HEK293T (cell line): ENCODE measurements at regions not wholly inside any gene's neighbourhood (a gene's known extent, or its start where the extent isn't known, plus 50 kb on each side); places are given as distances from the start of the nearest gene placed in this dataset.
"Not testable (repeated sequence)": the region's sequence is repeated elsewhere in the genome, so short reads cannot be mapped to it uniquely, and the experiment has no call there.

Experiments used
- CTCF ChIA-PET: fragments of 350-600 bp; formaldehyde crosslinking; extraction: SDS; loops from one replicate; lab custom pipeline; 2021; ENCODE audit warnings: antibody characterized with exemption, inconsistent platforms; lab: Yijun Ruan, JAX
- POLR2A ChIA-PET: fragments of 350-600 bp; formaldehyde crosslinking; extraction: SDS; loops from one replicate; lab custom pipeline; 2020; ENCODE audit warnings: antibody characterized with exemption, inconsistent platforms; lab: Yijun Ruan, JAX
- DNase-seq: peaks from one replicate; pipeline ENCODE4 v3.0.0; 2012; ENCODE audit warnings: mixed read lengths; ENCODE audit errors: extremely low spot score
- ARNT ChIP-seq: fragments of 450-650 bp; IDR thresholded peaks from 2 replicates; pipeline ENCODE4 v1.6.1; 2017; ENCODE audit warnings: mild to moderate bottlenecking
- BHLHE40 ChIP-seq: fragments of 450-650 bp; IDR thresholded peaks from 2 replicates; pipeline ENCODE4 v1.6.1; 2016; ENCODE audit warnings: mild to moderate bottlenecking, moderate library complexity, borderline replicate concordance
- CTBP1 ChIP-seq: fragments of 450-650 bp; IDR thresholded peaks from 2 replicates; pipeline ENCODE4 v1.6.1; 2016; ENCODE audit warnings: borderline replicate concordance
- ELF4 ChIP-seq: fragments of 450-650 bp; IDR thresholded peaks from 2 replicates; pipeline ENCODE4 v1.6.1; 2017; ENCODE audit warnings: antibody characterized with exemption
- FOXA1 ChIP-seq: fragments of 450-650 bp; IDR thresholded peaks from 2 replicates; pipeline ENCODE4 v1.6.1; 2016; ENCODE audit warnings: mild to moderate bottlenecking
- FOXK2 ChIP-seq: fragments of 450-650 bp; IDR thresholded peaks from 2 replicates; pipeline ENCODE4 v1.6.1; 2016; ENCODE audit warnings: mild to moderate bottlenecking
- FOXM1 ChIP-seq: fragments of 450-650 bp; IDR thresholded peaks from 2 replicates; pipeline ENCODE4 v1.6.1; 2017; ENCODE audit warnings: mild to moderate bottlenecking, borderline replicate concordance
- HDGF ChIP-seq: fragments of 450-650 bp; IDR thresholded peaks from 2 replicates; pipeline ENCODE4 v1.6.1; 2017; ENCODE audit warnings: antibody characterized with exemption, borderline replicate concordance
- L3MBTL2 ChIP-seq: fragments of 450-650 bp; conservative IDR thresholded peaks from 2 replicates; pipeline ENCODE4 v1.6.1; 2016; ENCODE audit warnings: mild to moderate bottlenecking
- LEF1 ChIP-seq: fragments of 450-650 bp; IDR thresholded peaks from 2 replicates; pipeline ENCODE4 v1.6.1; 2017; ENCODE audit warnings: mild to moderate bottlenecking, borderline replicate concordance
- NFRKB ChIP-seq: fragments of 450-650 bp; IDR thresholded peaks from 2 replicates; pipeline ENCODE4 v1.6.1; 2016; ENCODE audit warnings: mild to moderate bottlenecking, moderate library complexity
- PKNOX1 ChIP-seq: fragments of 450-650 bp; IDR thresholded peaks from 2 replicates; pipeline ENCODE4 v1.6.1; 2016
- SP1 ChIP-seq: fragments of 450-650 bp; IDR thresholded peaks from 2 replicates; pipeline ENCODE4 v1.6.1; 2017
- SUZ12 ChIP-seq: fragments of 450-650 bp; IDR thresholded peaks from 2 replicates; pipeline ENCODE4 v1.6.1; 2016; ENCODE audit warnings: mild to moderate bottlenecking
- TARDBP ChIP-seq: fragments of 450-650 bp; IDR thresholded peaks from 2 replicates; pipeline ENCODE4 v1.6.1; 2016
- ZNF384 ChIP-seq: fragments of 450-650 bp; IDR thresholded peaks from 2 replicates; pipeline ENCODE4 v1.6.1; 2016

GRCh38 chr6:140271759-140272377 is 897.4 kb upstream of the CITED2 start:
- TF ChIP-seq FOXA1: no peak
- no peak for TF ChIP-seq HDGF
- no peak for TF ChIP-seq TARDBP
- TF ChIP-seq FOXM1: no peak
- TF ChIP-seq ZNF384: no peak
- TF ChIP-seq NFRKB: no peak
- ChIA-PET CTCF (interaction anchor here (0.7 kb wide), 1 partner anchor 36 kb away, joined by 3 read pairs; no protein-coding TSS in a partner anchor), POLR2A (no interaction called here)
- no peak for DNase-seq

- TF ChIP-seq L3MBTL2 (no peak), CTBP1 (no peak), SUZ12 (no peak), SP1 (no peak)
- DNase-seq: no peak
- ChIA-PET POLR2A (no interaction called here), CTCF (no interaction called here)
These were observed 895.2 kb upstream of the CITED2 start for GRCh38 chr6:140269591-140270165.

- no peak for DNase-seq
- TF ChIP-seq SUZ12: no peak
- CTCF ChIA-PET: no interaction called here
- POLR2A ChIA-PET: no interaction called here
These were observed 890.0 kb upstream of the CITED2 start for GRCh38 chr6:140264431-140264830.

- DNase-seq, CTCF ChIA-PET, POLR2A ChIA-PET: not testable (repeated sequence)
These were observed 883.9 kb upstream of the CITED2 start for GRCh38 chr6:140258302-140258701.

- DNase-seq: no peak
- ChIA-PET CTCF (no interaction called here), POLR2A (no interaction called here)
- TF ChIP-seq FOXM1: no peak
These were observed 881.8 kb upstream of the CITED2 start for GRCh38 chr6:140256248-140256647.

- no peak for DNase-seq
- CTCF ChIA-PET: no interaction called here
- TF ChIP-seq NFRKB: no peak
- no peak for TF ChIP-seq TARDBP
- no peak for TF ChIP-seq FOXK2
- TF ChIP-seq CTBP1: no peak
- TF ChIP-seq ZNF384: no peak
- no peak for TF ChIP-seq BHLHE40
- TF ChIP-seq L3MBTL2: no peak
- TF ChIP-seq FOXA1: no peak
- no peak for TF ChIP-seq SUZ12
- TF ChIP-seq ELF4: no peak
- TF ChIP-seq PKNOX1: no peak
- POLR2A ChIA-PET: no interaction called here
These were observed 878.6 kb upstream of the CITED2 start for GRCh38 chr6:140253096-140253495.

GRCh38 chr6:140252099-140252498 is 877.7 kb upstream of the CITED2 start:
- DNase-seq: no peak
- TF ChIP-seq HDGF: no peak
- TF ChIP-seq SUZ12: no peak
- TF ChIP-seq BHLHE40: no peak
- TF ChIP-seq PKNOX1: no peak
- TF ChIP-seq TARDBP: no peak
- TF ChIP-seq FOXA1: no peak
- TF ChIP-seq CTBP1: no peak
- TF ChIP-seq ELF4: no peak
- TF ChIP-seq FOXM1: no peak
- no peak for TF ChIP-seq ZNF384
- no peak for TF ChIP-seq LEF1
- no peak for TF ChIP-seq NFRKB
- TF ChIP-seq ARNT: no peak
- no peak for TF ChIP-seq SP1
- no peak for TF ChIP-seq L3MBTL2
- no peak for TF ChIP-seq FOXK2
- CTCF ChIA-PET: no interaction called here
- POLR2A ChIA-PET: no interaction called here
